OCI-M1 (cell line): ENCODE measurements at regions not wholly inside any gene's neighbourhood (a gene's known extent, or its start where the extent isn't known, plus 50 kb on each side); places are given as distances from the start of the nearest gene placed in this dataset.
"Not testable (repeated sequence)": the region's sequence is repeated elsewhere in the genome, so short reads cannot be mapped to it uniquely, and the experiment has no call there.

ENCODE experiments used
- DNase-seq: peaks from one replicate; lab custom pipeline; 2025; lab: John Stamatoyannopoulos, UW

GRCh38 chr20:47897461-47897860 lies 112.2 kb upstream of the SULF2 start:
- no peak for DNase-seq

DNA sequence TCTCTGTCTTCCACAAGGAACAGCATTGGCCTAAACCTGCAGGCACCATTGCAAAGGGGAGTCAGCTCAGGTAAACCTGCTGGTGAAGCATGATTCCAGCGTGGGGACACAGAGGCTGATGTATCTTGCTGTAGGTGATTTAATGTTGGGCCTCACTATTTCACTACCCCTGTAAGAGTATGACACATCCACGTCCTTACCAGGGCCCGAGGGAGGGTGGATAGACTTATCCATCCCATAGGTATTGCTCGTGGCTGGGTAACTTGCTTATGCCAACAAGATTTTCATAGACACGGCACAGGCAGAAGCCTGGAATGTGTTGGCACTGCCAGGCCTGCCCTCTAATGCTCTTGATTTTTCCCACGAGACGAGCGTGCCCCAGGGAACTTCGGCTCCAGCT lies 107.4 kb upstream of the SULF2 start:
- DNase-seq = not testable (repeated sequence)

DNA sequence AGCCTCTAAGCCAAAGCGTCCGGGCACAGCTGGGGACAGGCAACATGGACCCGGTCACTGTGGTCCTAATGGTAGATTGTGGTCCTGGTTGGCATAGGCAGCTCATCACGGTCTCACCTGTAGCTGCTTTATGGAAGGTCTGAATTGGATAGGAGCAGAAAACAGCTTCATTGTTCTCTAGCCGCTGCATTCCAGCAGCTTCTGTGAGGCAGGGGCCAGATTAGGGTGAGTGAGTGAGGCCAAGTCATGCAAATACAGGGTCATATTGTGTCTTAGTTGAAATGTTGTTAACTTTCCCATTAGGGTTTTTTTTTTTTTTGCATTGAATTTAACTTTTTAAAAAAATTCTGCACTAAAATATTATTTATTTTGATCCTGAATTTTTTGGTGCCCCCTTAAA lies 105.4 kb upstream of the SULF2 start:
- DNase-seq = not testable (repeated sequence)

DNA sequence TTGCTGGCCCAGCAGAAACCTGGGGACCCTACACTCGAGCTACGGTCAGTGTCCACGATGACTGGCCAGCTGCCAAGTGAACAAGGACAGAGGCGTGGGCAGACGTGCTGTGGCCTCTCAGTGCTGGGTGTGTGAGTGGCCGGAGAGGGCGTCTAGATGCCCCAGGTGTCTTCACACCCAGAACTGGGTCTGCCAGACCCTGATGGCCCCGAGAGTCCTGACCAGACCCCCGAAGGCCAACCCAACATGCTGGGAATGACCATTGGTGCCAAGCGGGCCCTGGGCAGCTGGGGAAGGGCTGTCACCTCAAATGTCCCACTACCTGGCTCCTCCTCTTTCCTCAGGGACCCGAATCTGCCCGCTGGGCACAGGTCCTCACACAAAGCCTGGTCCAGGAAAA lies 104.5 kb upstream of the SULF2 start:
- not testable (repeated sequence) for DNase-seq

DNA sequence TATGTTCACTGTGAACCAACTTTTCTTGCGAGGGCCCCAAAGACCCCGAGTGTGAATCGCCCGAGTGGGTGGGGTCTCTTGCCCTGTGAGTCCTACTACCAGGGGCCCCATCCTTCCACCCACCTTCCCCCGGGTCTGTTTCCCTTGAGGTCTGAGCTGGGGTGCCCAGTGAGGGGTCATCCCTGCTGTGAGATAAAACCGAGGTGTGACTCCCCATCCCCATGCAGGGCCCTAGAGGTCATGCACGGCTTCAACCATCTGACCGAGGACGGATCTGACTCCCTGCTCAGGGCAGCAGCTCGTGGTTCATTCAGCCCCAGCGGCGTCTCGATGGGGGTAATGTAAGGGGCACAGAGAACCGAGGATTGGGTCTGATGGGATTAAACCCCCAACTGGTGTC lies 103.1 kb upstream of the SULF2 start:
- no peak for DNase-seq

DNA sequence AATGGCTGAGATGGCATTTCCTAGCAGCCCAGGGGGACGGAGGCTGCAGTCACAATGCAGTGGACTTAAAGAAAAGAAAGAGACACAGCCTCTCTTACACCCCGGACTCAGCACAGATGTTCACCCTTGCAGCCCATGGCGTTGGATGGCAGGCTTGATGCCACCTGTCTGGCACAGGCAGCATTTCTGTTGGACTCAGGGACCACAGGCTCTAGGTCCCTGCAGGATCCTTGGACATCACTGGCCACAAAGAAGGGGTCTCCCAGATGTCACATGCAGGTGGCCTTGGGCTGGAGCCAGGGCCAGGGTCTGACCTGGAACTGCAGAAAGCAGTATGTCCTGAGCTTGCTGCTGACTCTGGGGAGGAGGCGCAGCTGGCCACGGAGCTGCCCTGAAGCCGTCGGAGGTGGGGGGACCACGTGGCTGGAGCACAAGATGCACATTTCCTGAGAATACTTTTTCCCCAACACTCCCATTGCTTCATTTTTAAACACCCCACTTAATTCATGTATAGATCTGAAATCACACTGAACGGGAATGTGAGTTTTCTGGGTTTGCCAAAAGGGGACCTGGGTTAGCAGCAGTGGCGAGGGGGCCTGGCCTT lies 102.3 kb upstream of the SULF2 start:
- no peak for DNase-seq

- no peak for DNase-seq
These were observed 101.8 kb upstream of the SULF2 start for GRCh38 chr20:47887064-47887463.

DNA sequence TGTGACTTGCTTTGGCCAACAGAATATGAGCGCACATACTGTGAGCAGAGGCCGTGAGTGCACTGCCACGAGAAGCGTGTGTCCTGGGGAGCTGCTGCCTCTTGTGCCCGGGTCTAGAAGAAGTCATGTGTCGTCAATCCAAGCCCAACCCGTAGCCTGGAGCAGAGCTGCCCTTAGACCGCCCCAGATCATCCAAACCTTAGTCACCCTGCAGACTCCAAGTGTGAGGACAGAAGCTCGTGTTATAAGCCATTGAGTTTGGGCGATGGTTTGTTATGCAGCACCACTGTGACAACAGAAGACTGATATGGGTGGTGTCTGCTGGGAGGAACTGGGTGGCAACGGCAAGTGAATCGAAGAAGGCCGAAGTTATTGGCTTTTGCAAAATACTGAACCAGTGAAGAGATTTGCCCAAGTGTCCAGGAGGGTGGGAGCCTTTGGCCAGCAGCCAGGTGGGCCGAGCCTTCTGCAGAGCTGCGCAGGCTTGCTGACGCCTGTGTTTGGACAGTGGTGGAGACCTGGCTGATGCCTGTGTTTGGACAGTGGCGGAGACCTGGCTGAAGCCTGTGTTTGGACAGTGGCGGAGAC lies 101.3 kb upstream of the SULF2 start:
- DNase-seq = no peak

DNA sequence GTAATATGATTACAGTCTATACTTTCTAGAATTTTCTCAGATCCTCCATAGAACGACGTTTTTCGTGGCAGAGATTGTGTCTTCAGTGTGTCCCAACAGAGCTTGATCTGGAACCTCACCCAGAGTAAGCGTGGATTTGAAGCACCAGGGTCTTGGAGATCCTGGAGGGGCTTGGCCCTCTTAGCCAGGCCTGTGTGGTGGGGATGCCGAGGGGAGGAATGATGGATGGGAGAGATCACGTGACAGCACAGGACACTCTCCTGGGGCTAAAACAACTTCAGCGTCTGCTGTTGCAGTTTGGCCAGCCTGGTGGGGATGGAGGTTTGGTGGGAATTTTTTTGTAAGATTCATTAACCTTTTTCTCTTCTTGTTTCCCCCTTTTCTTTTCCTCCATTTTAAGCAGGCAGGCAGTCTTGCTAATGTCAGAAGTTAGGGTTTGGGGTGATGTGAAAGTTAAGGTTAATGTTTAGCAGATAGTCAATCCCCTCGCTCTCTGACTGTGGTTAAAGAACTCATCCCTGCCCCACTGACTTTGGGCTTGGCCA lies 100.7 kb upstream of the SULF2 start:
- DNase-seq = no peak

- not testable (repeated sequence) for DNase-seq
These were observed 98.7 kb upstream of the SULF2 start for GRCh38 chr20:47883940-47884339.

- DNase-seq = no peak
These were observed 97.9 kb upstream of the SULF2 start for GRCh38 chr20:47883186-47883585.

DNA sequence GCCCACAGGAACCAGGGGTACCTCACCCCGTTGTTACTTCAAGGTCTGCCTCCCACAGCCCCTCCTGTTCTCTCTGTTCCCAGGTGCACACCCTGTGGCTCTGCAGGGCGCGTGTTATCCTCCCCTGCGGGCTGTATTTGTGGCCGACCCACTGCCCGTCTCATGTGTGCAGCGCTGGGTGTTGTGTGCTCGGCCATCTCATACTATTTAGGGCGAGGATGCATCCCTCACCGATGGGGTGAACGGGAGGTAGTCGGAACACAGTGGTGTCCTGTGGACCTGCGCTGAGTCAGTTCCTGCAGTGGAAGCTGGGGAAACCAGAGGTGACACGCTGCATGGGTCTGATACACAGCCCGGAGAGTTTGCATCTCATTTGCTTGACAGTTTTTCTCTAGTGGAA lies 94.5 kb upstream of the SULF2 start:
- no peak for DNase-seq

DNA sequence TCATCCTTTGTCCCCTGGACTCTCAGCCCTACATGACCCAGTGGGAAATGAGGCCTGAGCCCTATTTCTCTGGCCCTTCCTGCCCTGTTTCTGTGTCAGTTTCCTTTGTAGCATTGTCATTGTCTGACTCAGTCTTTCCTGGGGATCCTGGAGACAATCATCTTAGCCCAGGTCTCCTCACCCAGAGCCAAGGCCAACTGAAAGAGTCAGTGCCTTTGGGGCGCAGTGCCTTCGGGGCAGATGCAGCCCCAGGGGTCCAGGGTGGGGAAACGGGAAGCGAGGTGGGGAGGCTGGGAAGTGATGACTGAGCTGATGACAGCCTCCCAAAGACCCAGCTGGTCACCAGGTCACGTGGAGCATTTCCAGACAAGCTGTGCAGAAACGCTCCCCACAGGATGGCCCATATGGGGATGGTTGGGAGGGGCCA lies 93.3 kb upstream of the SULF2 start:
- DNase-seq = no peak

DNA sequence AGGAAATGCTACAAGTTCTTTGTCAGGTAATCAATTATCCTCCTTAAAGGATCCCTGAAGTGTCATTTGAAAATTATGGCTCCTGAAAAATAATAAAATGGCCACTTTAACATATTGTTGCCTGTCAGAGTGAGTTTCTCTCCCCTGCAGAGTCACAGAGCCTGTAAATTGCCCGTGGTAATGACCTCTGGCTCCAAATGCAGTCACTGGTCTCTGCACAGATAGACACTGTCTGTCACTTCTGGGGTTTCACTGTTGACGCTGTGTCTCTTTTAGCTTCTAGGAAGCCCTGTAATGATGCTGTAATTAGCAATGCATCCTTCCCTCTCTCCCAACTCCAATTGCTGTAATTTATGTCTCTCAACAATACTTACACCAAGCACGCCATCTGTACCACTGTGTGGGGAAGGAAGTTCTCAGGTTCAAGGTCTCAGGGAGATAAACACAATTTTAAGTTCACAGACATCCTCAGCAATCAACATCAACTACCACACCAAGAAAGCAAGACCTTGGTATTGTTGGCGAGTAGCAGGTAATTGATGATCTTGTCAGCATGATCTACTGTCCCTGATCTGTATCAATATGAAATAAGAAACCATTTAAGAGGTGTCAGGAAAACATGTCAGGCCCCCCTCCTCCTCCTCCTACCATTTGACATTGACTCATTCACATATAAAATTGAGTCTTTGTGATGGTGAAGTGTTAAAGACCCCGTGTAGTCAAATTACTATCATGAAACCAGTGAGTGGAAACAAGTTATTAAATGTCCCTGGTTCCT lies 91.2 kb upstream of the SULF2 start:
- DNase-seq = no peak

- DNase-seq = no peak
These were observed 90.2 kb upstream of the SULF2 start for GRCh38 chr20:47875297-47876025.

- no peak for DNase-seq
These were observed 87.1 kb upstream of the SULF2 start for GRCh38 chr20:47872341-47872740.

GRCh38 chr20:47870475-47870874 lies 85.2 kb upstream of the SULF2 start:
- DNase-seq = no peak

GRCh38 chr20:47868744-47869143 lies 83.5 kb upstream of the SULF2 start:
- no peak for DNase-seq

DNA sequence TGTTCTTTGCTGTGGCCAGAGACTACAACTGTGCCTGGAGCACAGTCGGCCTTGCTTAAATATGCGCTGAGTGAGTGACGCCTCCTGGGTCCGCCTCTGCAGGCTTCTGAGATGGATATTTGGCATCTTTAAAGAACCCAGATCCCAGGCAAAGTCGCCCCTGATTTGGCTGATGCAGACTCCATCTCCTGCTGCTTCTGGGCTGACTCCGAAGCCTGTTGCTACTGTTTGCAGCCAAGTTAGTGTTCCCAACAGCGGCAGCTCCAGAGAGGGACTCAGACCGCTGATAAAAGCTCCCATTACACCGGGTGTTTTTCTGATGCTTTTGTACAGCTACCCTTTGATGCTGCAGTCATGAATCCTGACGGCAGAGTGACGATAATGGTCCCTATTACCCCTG lies 83.0 kb upstream of the SULF2 start:
- DNase-seq = no peak

- DNase-seq = no peak
These were observed 82.5 kb upstream of the SULF2 start for GRCh38 chr20:47867831-47868230.

DNA sequence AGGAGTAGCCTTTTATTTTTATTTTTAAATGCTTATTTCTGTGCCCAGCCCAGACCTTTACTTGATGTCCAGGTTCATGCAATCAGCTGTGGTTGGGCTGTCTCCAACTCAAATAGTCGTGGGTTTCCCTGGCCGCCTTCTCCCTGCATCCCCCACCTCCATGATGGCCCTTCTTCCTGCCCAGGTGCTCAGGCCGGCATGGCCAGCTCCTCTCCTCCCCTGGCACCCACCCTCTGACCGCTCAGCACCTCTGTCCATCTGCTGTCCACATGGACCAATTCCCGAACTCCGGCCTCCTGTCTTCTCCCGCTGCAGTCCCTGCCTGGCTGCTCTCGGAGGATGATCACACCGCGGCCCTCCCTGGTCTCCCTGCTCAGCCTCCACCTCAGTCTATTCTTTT lies 81.2 kb upstream of the SULF2 start:
- no peak for DNase-seq

DNA sequence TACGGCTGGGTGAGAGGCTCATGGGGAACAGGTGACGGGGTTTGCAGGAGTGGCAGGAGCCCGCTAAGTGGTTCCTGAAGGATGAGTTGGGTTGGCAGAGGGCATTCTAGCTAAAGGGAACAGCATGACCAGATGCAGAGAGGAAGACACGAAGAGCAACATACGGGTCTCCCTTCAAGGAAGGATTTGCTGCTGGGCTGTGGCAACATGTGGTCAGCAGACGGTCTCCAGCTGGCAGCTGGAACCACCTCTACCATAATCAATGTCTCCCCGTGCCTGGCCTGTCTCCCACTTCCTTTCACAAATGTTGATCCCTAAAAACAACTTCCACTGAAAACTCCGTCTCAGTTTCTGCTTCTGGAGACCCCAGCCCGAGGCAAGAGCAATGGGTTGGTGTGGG lies 80.6 kb upstream of the SULF2 start:
- DNase-seq = no peak

DNA sequence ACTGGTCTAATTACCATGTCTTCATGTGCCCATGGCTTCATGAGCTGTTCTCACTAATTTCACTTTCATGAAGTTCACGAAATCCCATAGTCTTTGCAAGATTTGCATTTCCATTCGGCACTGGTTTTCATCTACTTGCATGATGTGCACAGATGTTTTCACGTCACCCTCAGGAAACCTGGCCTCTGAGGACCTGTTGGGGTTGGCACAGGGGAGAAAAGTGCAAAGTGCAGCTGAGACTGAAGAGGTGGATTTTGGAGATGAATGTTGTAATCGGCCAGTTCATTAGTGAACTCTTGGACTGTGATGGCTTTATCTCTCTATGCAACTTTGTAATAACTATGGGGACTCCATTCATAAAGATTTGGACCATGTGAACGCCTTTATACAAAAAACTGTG lies 80.2 kb upstream of the SULF2 start:
- no peak for DNase-seq
